Cardiac fibroblast (primary cell): ENCODE measurements at regions not wholly inside any gene's neighbourhood (a gene's known extent, or its start where the extent isn't known, plus 50 kb on each side); places are given as distances from the start of the nearest gene placed in this dataset.

Source experiments
- DNase-seq, 2 donors: peaks; one replicate each; pipeline versions ENCODE4 v3.0.0 to v3.0.0-alpha.2; 2010; ENCODE audit warnings: low read depth in 2 of 2
- H3K4me3 ChIP-seq, 2 donors: replicated peaks in 1 of 2; 1 replicate in 1 of 2; 2 replicates in 1 of 2; pipeline ENCODE4 v1.5.1; 2011; ENCODE audit warnings: low read depth in 2 of 2, low read length in 2 of 2, mild to moderate bottlenecking in 2 of 2, moderate library complexity in 1 of 2
- CTCF ChIP-seq: IDR thresholded peaks from one replicate; pipeline ENCODE4 v1.5.1; 2011; ENCODE audit warnings: low read depth, mild to moderate bottlenecking, low read length, inconsistent platforms

- no peak overlapping the region for H3K4me3 ChIP-seq
- DNase-seq: no peak
- no peak for TF ChIP-seq CTCF
These were observed 89.2 kb upstream of the LINC00305 start for GRCh38 chr18:64238076-64238475.

- no peak overlapping the region for H3K4me3 ChIP-seq
- no peak for TF ChIP-seq CTCF
- DNase-seq: no peak
These were observed 85.4 kb upstream of the LINC00305 start for GRCh38 chr18:64234321-64234720.

- H3K4me3 ChIP-seq: no peak overlapping the region
- TF ChIP-seq CTCF: no peak
- DNase-seq: no peak
These were observed 85.0 kb upstream of the LINC00305 start for GRCh38 chr18:64233851-64234250.

GRCh38 chr18:64220941-64221340, 72.1 kb upstream of the LINC00305 start:
- TF ChIP-seq CTCF: no peak
- H3K4me3 ChIP-seq: no peak overlapping the region
- DNase-seq: no peak

GRCh38 chr18:64219517-64219916, 70.6 kb upstream of the LINC00305 start:
- DNase-seq: no peak
- H3K4me3 ChIP-seq: no peak overlapping the region
- TF ChIP-seq CTCF: no peak

- no peak for TF ChIP-seq CTCF
- H3K4me3 ChIP-seq: no peak overlapping the region
- no peak for DNase-seq
These were observed 61.6 kb upstream of the LINC00305 start for GRCh38 chr18:64210401-64210949.

DNA sequence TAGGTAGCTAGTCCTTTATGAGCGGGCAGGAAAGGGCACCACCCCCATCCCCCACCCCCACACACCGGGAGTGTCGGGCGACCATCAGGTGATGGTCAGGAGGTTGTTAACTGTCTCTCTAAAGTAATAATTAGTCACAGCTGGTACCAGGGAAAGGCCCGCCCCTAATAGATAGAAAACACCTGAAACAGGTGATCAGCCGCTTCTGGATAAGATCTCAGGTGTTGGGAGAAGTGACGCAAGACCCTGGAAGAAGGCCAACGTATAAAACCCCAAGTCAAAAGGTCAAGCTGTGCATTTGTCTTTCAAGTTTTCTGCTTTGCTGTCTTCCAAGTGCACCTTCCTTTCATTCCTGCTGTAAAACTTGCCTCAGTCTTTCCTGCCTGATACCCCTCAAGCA, 59.6 kb upstream of the LINC00305 start:
- no peak for DNase-seq
- H3K4me3 ChIP-seq: no peak overlapping the region
- TF ChIP-seq CTCF: no peak
